Body of pancreas (tissue), 4 donors: ENCODE measurements at regions not wholly inside any gene's neighbourhood (a gene's known extent, or its start where the extent isn't known, plus 50 kb on each side); places are given as distances from the start of the nearest gene placed in this dataset.

ENCODE experiments used
- ATAC-seq: fragments of 150-250 bp; one replicate; pipeline ENCODE4 v1.9.1; 2016
- DNase-seq, 4 donors: peaks; one replicate each; pipeline ENCODE4 v3.0.0-alpha.2; 2019
- H3K27ac ChIP-seq, 4 donors: fragments of 200-600 bp; sonication (generic); 1 replicate in 3 of 4; 2 replicates in 1 of 4; pipeline versions ENCODE4 v1.5.1 to v1.6.1; 2016 to 2019; ENCODE audit warnings: mild to moderate bottlenecking in 1 of 4, mixed read lengths in 1 of 4, moderate library complexity in 1 of 4
- H3K27me3 ChIP-seq, 2 donors: fragments of 200-600 bp; sonication (generic); one replicate each; pipeline ENCODE4 v1.6.0; 2016; ENCODE audit warnings: mild to moderate bottlenecking in 1 of 2
- H3K36me3 ChIP-seq, 2 donors: fragments of 200-600 bp; sonication (generic); replicated peaks in 1 of 2; 2 replicates each; pipeline ENCODE4 v1.5.1; 2016; ENCODE audit warnings: low read depth in 2 of 2; ENCODE audit not compliant: insufficient read depth in 1 of 2
- H3K4me1 ChIP-seq: fragments of 200-600 bp; sonication (generic); one replicate; pipeline ENCODE4 v1.6.0; 2016
- H3K4me3 ChIP-seq, 2 donors: fragments of 200-600 bp; sonication (generic); 1 replicate in 1 of 2; 2 replicates in 1 of 2; pipeline ENCODE4 v1.5.1; 2016 to 2019
- H3K9me3 ChIP-seq, 3 donors: fragments of 200-600 bp; sonication (generic); 1 replicate in 2 of 3; 2 replicates in 1 of 3; pipeline ENCODE4 v1.5.1; 2016
- POLR2A ChIP-seq, 3 donors: fragments of 450-650 bp; IDR thresholded peaks; one replicate each; pipeline ENCODE4 v1.6.1; 2016; ENCODE audit warnings: antibody characterized with exemption in 3 of 3, mild to moderate bottlenecking in 2 of 3
- WGBS, 2 donors: methylation state at CpG; one replicate each; pipeline ENCODE4 v1.1.5; 2017; 5-methylcytosine and 5-hydroxymethylcytosine counted together
- intact Hi-C: fragments of 100-400 bp; cut with DNase I; formaldehyde crosslinking; loops from one replicate; pipeline ENCODE4 v1.15.1; 2023
- TF ChIP-seq, protein P1 (sequence below), 7 experiments: fragments of 450-650 bp in 4 of 7; fragments of 200-600 bp in 3 of 7; sonication (generic) in 3 of 7; IDR thresholded peaks; one replicate each; pipeline ENCODE4 v1.5.1; 2016 to 2019; ENCODE audit warnings: antibody characterized with exemption in 7 of 7

DNA sequence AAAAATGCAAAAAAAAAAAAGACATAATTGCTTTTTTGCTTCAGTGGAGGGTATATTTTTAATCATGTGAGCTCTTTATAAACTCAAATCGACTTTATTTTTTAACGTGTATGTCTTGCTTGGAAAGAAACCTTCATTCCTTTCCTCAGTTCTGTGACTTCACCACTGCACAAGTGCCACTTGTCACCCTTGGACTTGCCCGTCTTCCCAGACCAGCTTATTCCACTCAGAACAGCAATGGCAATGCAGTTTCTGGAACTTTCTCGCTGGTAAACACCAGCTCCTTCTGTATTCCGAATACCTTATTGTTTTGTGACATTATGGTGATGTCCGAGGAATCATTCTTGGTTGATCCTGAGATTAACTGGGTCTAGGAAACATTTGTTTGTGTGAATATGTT lies 440.5 kb upstream of the ADAMTS16 start:
- DNase-seq = no peak

DNA sequence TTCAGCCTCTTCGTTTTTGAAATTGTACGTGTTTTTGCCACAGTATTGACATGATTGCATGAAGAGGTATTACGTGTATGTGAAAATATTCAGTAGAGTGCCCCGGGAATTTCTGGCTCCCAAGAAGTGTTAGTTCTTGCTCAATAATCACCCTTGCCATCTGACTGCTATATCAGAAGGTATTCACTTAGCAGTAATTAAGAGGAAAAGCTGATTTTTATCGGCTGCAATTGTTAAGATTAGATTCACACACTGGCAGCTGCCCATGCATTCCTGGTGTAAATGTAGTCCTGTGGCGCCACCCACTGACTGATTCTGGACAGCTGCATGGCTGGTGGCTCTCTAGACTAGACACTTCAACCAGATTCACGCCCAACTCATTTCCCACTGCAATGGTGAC lies 440.1 kb upstream of the ADAMTS16 start:
- H3K4me1 ChIP-seq = no peaks in the 10 kb centered on the region
- no peak for TF ChIP-seq POLR2A (IDR thresholded peaks at IDR 0.05)
- TF ChIP-seq, protein P1, sequence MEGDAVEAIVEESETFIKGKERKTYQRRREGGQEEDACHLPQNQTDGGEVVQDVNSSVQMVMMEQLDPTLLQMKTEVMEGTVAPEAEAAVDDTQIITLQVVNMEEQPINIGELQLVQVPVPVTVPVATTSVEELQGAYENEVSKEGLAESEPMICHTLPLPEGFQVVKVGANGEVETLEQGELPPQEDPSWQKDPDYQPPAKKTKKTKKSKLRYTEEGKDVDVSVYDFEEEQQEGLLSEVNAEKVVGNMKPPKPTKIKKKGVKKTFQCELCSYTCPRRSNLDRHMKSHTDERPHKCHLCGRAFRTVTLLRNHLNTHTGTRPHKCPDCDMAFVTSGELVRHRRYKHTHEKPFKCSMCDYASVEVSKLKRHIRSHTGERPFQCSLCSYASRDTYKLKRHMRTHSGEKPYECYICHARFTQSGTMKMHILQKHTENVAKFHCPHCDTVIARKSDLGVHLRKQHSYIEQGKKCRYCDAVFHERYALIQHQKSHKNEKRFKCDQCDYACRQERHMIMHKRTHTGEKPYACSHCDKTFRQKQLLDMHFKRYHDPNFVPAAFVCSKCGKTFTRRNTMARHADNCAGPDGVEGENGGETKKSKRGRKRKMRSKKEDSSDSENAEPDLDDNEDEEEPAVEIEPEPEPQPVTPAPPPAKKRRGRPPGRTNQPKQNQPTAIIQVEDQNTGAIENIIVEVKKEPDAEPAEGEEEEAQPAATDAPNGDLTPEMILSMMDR (IDR thresholded peaks at IDR 0.05) = peak in 5 of 7 experiments; percentile 32 to 49 (median 48)
- H3K4me3 ChIP-seq = no peak overlapping the region
- peak; percentile 73 for ATAC-seq
- H3K27ac ChIP-seq = no peak overlapping the region
- intact Hi-C loops = no loop called here
- H3K27me3 ChIP-seq = no peaks in the 10 kb centered on the region
- WGBS, 2 donors = 6 to 11% methylated on average over 7 of the region's 7 CpGs
- H3K9me3 ChIP-seq = no peaks in the 10 kb centered on the region
- H3K36me3 ChIP-seq = no peaks in the 10 kb centered on the region
- DNase-seq = peak; percentile 54 to 64 (median 60)

More for the DNA sequence above, 440.5 kb upstream of the ADAMTS16 start:
- WGBS, 2 donors = 37% methylated on average over 6 of the region's 6 CpGs
- Histone ChIP-seq H3K9me3 (no peaks in the 10 kb centered on the region), H3K4me3 (no peak overlapping the region), H3K27me3 (no peaks in the 10 kb centered on the region), H3K27ac (no peak overlapping the region), H3K4me1 (no peaks in the 10 kb centered on the region), H3K36me3 (no peaks in the 10 kb centered on the region)
- intact Hi-C loops = no loop called here
- TF ChIP-seq POLR2A (IDR thresholded peaks at IDR 0.05) = no peak
- TF ChIP-seq, protein P1 (IDR thresholded peaks at IDR 0.05) = no peak
- ATAC-seq = no peak

DNA sequence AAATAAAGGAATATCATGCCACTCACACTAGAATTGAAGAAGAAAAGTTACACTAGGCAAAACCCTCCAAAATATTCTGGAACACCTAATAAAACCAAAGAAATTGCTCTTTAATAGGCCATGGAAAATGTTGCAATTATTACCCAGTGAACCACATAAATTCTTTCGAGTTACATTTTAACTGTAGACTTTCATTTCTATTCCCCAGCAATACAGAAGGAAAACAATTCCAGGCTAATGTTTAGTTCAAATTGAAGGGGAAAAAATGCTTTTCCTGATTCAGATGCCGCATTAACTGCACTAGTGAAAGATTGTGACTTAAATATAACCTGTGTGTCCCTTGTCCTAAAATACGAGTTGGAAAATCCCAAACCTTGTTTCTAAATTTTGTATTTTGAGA lies 439.3 kb upstream of the ADAMTS16 start:
- WGBS, 2 donors = 26 to 27% methylated on average over 3 of the region's 3 CpGs
- ATAC-seq = no peak

DNA sequence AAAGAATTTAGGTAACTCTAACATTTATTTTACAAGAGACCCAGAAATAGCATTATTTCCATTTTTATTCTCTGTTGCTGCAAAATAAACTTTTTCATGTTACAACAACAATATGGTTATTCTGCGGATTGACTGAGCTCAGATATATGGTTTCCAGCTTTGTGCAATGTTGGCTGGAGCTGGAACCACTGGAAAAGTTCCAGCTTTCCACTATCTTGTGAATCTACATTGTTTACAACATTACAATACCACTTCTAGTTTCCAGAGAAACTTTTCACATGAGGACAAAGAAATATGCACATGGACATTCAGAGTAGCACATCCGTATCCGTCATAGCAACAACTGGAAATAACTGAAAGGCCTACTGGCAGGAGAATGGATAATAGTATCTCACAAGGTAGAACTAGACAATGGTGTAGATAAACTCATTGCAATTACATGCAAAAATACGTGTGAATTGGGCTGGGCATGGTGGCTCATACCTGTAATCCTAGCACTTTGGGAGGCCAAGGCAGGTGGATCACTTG lies 436.1 kb upstream of the ADAMTS16 start:
- Histone ChIP-seq H3K4me3 (no peak overlapping the region), H3K4me1 (no peaks in the 10 kb centered on the region), H3K36me3 (no peaks in the 10 kb centered on the region), H3K27ac (no peak overlapping the region), H3K9me3 (no peaks in the 10 kb centered on the region), H3K27me3 (no peaks in the 10 kb centered on the region)
- DNase-seq = no peak
- 79 to 82% methylated on average over 4 of the region's 4 CpGs for WGBS, 2 donors
- TF ChIP-seq POLR2A (IDR thresholded peaks at IDR 0.05) = no peak
- TF ChIP-seq, protein P1 (IDR thresholded peaks at IDR 0.05) = no peak
- no peak for ATAC-seq
- intact Hi-C loops = no loop called here

More for the DNA sequence above, 439.3 kb upstream of the ADAMTS16 start:
- Histone ChIP-seq H3K27ac (no peak overlapping the region), H3K4me3 (no peak overlapping the region), H3K27me3 (no peaks in the 10 kb centered on the region), H3K36me3 (no peaks in the 10 kb centered on the region), H3K9me3 (no peaks in the 10 kb centered on the region), H3K4me1 (no peaks in the 10 kb centered on the region)
- DNase-seq = no peak
- intact Hi-C loops = no loop called here
- TF ChIP-seq POLR2A (IDR thresholded peaks at IDR 0.05) = no peak
- TF ChIP-seq, protein P1 (IDR thresholded peaks at IDR 0.05) = no peak

DNA sequence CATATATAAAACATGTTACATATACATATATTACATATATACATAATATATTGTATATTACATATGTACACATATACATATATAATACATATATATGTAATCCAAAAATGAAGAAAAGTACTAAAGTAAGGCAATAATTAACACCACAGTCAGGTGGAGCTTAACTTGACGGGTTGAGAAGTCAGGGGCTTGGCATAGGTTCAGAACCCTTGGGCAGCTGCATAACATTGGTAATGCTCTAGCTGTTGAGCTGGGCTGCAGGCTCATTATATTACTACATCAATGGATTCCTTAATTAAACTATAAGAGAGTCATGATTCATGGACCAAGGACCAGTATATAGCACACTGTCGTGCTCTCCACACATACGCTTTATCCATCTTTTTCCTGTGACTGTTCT lies 435.2 kb upstream of the ADAMTS16 start:
- Histone ChIP-seq H3K4me3 (no peak overlapping the region), H3K4me1 (no peaks in the 10 kb centered on the region), H3K36me3 (no peaks in the 10 kb centered on the region), H3K9me3 (no peaks in the 10 kb centered on the region), H3K27ac (no peak overlapping the region), H3K27me3 (no peaks in the 10 kb centered on the region)
- intact Hi-C loops = no loop called here
- ATAC-seq (no peak), DNase-seq (no peak)
- no peak for TF ChIP-seq POLR2A (IDR thresholded peaks at IDR 0.05)
- WGBS, 2 donors = 72 to 83% methylated on average over 3 of the region's 3 CpGs
